Liver (tissue), 7 donors: ENCODE measurements at regions not wholly inside any gene's neighbourhood (a gene's known extent, or its start where the extent isn't known, plus 50 kb on each side); places are given as distances from the start of the nearest gene placed in this dataset.

Source experiments
- DNase-seq: peaks from one replicate; pipeline ENCODE4 v3.0.0-alpha.2; 2017; ENCODE audit warnings: low spot score
- H3K27ac ChIP-seq, 2 donors: one replicate each; pipeline ENCODE4 v1.7.0; 2013; ENCODE audit warnings: inconsistent platforms in 2 of 2, low read length in 2 of 2, control low read depth in 1 of 2, low read depth in 1 of 2, mild to moderate bottlenecking in 1 of 2
- H3K27me3 ChIP-seq, 4 donors: one replicate each; pipeline versions ENCODE4 v1.6.1 to v1.7.0; 2013; ENCODE audit warnings: low read length in 3 of 4, inconsistent platforms in 1 of 4, mild to moderate bottlenecking in 1 of 4, moderate library complexity in 1 of 4; ENCODE audit not compliant: control insufficient read depth in 4 of 4, insufficient read depth in 4 of 4
- H3K36me3 ChIP-seq, 4 donors: one replicate each; pipeline versions ENCODE4 v1.6.1 to v1.7.0; 2013; ENCODE audit warnings: low read length in 3 of 4, mild to moderate bottlenecking in 3 of 4, low read depth in 1 of 4, moderate library complexity in 1 of 4; ENCODE audit not compliant: control insufficient read depth in 4 of 4, insufficient read depth in 3 of 4
- H3K4me1 ChIP-seq, 4 donors: one replicate each; pipeline versions ENCODE4 v1.6.1 to v1.7.0; 2013; ENCODE audit warnings: low read length in 3 of 4, mild to moderate bottlenecking in 3 of 4, moderate library complexity in 1 of 4; ENCODE audit not compliant: control insufficient read depth in 4 of 4, insufficient read depth in 4 of 4
- H3K4me3 ChIP-seq, 3 donors: one replicate each; pipeline versions ENCODE4 v1.6.1 to v1.7.0; 2013; ENCODE audit warnings: low read length in 3 of 3, control low read depth in 1 of 3, low read depth in 1 of 3, mild to moderate bottlenecking in 1 of 3
- H3K9ac ChIP-seq, 2 donors: one replicate each; pipeline ENCODE4 v1.7.0; 2013; ENCODE audit warnings: low read length in 2 of 2, mild to moderate bottlenecking in 2 of 2, moderate library complexity in 2 of 2, control low read depth in 1 of 2, low read depth in 1 of 2
- H3K9me3 ChIP-seq, 4 donors: one replicate each; pipeline versions ENCODE4 v1.6.1 to v1.7.0; 2013; ENCODE audit warnings: low read length in 3 of 4; ENCODE audit not compliant: control insufficient read depth in 4 of 4
- ATF3 ChIP-seq: IDR thresholded peaks from 2 replicates; pipeline ENCODE4 v1.6.1; 2016; ENCODE audit warnings: antibody characterized with exemption
- EGR1 ChIP-seq, 2 donors: IDR thresholded peaks; 2 replicates each; pipeline ENCODE4 v1.6.1; 2016 to 2018; ENCODE audit warnings: antibody characterized with exemption in 2 of 2, low read depth in 2 of 2
- FOXA1 ChIP-seq: IDR thresholded peaks from 2 replicates; pipeline ENCODE4 v1.6.1; 2016; ENCODE audit warnings: antibody characterized with exemption
- FOXA2 ChIP-seq: IDR thresholded peaks from 2 replicates; pipeline ENCODE4 v1.6.1; 2016; ENCODE audit warnings: antibody characterized with exemption
- GABPA ChIP-seq, 2 donors: IDR thresholded peaks in 1 of 2; conservative IDR thresholded peaks in 1 of 2; 2 replicates each; pipeline ENCODE4 v1.6.1; 2016; ENCODE audit warnings: antibody characterized with exemption in 2 of 2, mild to moderate bottlenecking in 1 of 2, moderate library complexity in 1 of 2
- HNF4A ChIP-seq, 2 donors: conservative IDR thresholded peaks; 2 replicates each; pipeline ENCODE4 v1.6.1; 2016; ENCODE audit warnings: antibody characterized with exemption in 2 of 2, mild to moderate bottlenecking in 2 of 2
- HNF4G ChIP-seq: IDR thresholded peaks from 2 replicates; pipeline ENCODE4 v1.6.1; 2016; ENCODE audit warnings: antibody characterized with exemption
- JUND ChIP-seq, 2 donors: IDR thresholded peaks; 2 replicates each; pipeline ENCODE4 v1.6.1; 2016; ENCODE audit warnings: antibody characterized with exemption in 2 of 2
- MAX ChIP-seq: IDR thresholded peaks from 2 replicates; pipeline ENCODE4 v1.6.1; 2016; ENCODE audit warnings: antibody characterized with exemption
- NR2F2 ChIP-seq: IDR thresholded peaks from 2 replicates; pipeline ENCODE4 v1.6.1; 2016; ENCODE audit warnings: antibody characterized with exemption
- RAD21 ChIP-seq, 2 donors: IDR thresholded peaks; 2 replicates each; pipeline ENCODE4 v1.6.1; 2016; ENCODE audit warnings: antibody characterized with exemption in 2 of 2, mild to moderate bottlenecking in 2 of 2
- REST ChIP-seq: IDR thresholded peaks from 2 replicates; pipeline ENCODE4 v1.6.1; 2016; ENCODE audit warnings: antibody characterized with exemption, mild to moderate bottlenecking
- RXRA ChIP-seq, 2 donors: IDR thresholded peaks; 2 replicates each; pipeline ENCODE4 v1.6.1; 2017 to 2018; ENCODE audit warnings: antibody characterized with exemption in 2 of 2, mild to moderate bottlenecking in 1 of 2
- SP1 ChIP-seq: IDR thresholded peaks from 2 replicates; pipeline ENCODE4 v1.6.1; 2018; ENCODE audit warnings: antibody characterized with exemption, mild to moderate bottlenecking
- TAF1 ChIP-seq: conservative IDR thresholded peaks from 2 replicates; pipeline ENCODE4 v1.6.1; 2016; ENCODE audit warnings: antibody characterized with exemption, mild to moderate bottlenecking
- ZBTB33 ChIP-seq: IDR thresholded peaks from 2 replicates; pipeline ENCODE4 v1.6.1; 2016; ENCODE audit warnings: antibody characterized with exemption
- WGBS: extraction: QIAGEN DNeasy Blood & Tissue Kit; methylation state at CpG from one replicate; pipeline ENCODE4 v1.1.7; 2013; 5-methylcytosine and 5-hydroxymethylcytosine counted together
- donor health status: healthy.
- donor health status: healthy.
- donor health status: healthy.
- donor health status: healthy.

GRCh38 chr1:73899311-73899710, 298.7 kb downstream of the LRRIQ3 start:
- Histone ChIP-seq H3K4me1 (no peaks in the 10 kb centered on the region), H3K27me3 (no peaks in the 10 kb centered on the region), H3K9me3 (peaks cover 0 to 5% (median 0%) of the 10 kb centered on the region in 4 donors), H3K36me3 (no peaks in the 10 kb centered on the region), H3K9ac (no peak overlapping the region), H3K4me3 (no peak overlapping the region), H3K27ac (no peak overlapping the region)
- 54% methylated on average over 3 of the region's 3 CpGs for WGBS
- TF ChIP-seq JUND (IDR thresholded peaks at IDR 0.05) (no peak), HNF4G (no peak), RXRA (IDR thresholded peaks at IDR 0.05) (no peak), GABPA (IDR thresholded peaks at IDR 0.05 in 1 of 2, conservative IDR thresholded peaks at IDR 0.05 in 1 of 2) (no peak), FOXA1 (no peak), NR2F2 (no peak), FOXA2 (no peak), MAX (no peak), RAD21 (IDR thresholded peaks at IDR 0.05) (no peak), ATF3 (no peak), EGR1 (IDR thresholded peaks at IDR 0.05; ENCODE audit: low read depth in 2 of 2) (no peak), TAF1 (no peak), HNF4A (conservative IDR thresholded peaks at IDR 0.05) (no peak), REST (no peak), SP1 (no peak)
- no peak for DNase-seq

GRCh38 chr1:73898540-73898939, 299.4 kb downstream of the LRRIQ3 start:
- DNase-seq, result no peak
- H3K9ac ChIP-seq, result no peak overlapping the region
- no peaks in the 10 kb centered on the region for H3K27me3 ChIP-seq
- no peak overlapping the region for H3K27ac ChIP-seq
- H3K36me3 ChIP-seq, result no peaks in the 10 kb centered on the region
- H3K9me3 ChIP-seq, result peaks cover 0 to 5% (median 0%) of the 10 kb centered on the region in 4 donors
- no peak overlapping the region for H3K4me3 ChIP-seq
- 85% methylated on average over 3 of the region's 3 CpGs for WGBS
- no peaks in the 10 kb centered on the region for H3K4me1 ChIP-seq
- no peak for TF ChIP-seq HNF4G
- TF ChIP-seq ATF3, result no peak
- TF ChIP-seq EGR1 (IDR thresholded peaks at IDR 0.05; ENCODE audit: low read depth in 2 of 2), result no peak
- no peak for TF ChIP-seq ZBTB33
- no peak for TF ChIP-seq RXRA (IDR thresholded peaks at IDR 0.05)
- no peak for TF ChIP-seq REST
- TF ChIP-seq RAD21 (IDR thresholded peaks at IDR 0.05), result no peak
- TF ChIP-seq JUND (IDR thresholded peaks at IDR 0.05), result no peak
- TF ChIP-seq MAX, result no peak
- TF ChIP-seq FOXA1, result no peak
